Renal cortex interstitium (tissue), 11 donors: ENCODE measurements at regions not wholly inside any gene's neighbourhood (a gene's known extent, or its start where the extent isn't known, plus 50 kb on each side); places are given as distances from the start of the nearest gene placed in this dataset.

Experiments
- DNase-seq, 11 donors: peaks; one replicate each; pipeline ENCODE4 v3.0.0-alpha.2; 2013; ENCODE audit warnings: low read depth in 9 of 11, low spot score in 4 of 11; ENCODE audit errors: extremely low read depth in 1 of 11

DNA sequence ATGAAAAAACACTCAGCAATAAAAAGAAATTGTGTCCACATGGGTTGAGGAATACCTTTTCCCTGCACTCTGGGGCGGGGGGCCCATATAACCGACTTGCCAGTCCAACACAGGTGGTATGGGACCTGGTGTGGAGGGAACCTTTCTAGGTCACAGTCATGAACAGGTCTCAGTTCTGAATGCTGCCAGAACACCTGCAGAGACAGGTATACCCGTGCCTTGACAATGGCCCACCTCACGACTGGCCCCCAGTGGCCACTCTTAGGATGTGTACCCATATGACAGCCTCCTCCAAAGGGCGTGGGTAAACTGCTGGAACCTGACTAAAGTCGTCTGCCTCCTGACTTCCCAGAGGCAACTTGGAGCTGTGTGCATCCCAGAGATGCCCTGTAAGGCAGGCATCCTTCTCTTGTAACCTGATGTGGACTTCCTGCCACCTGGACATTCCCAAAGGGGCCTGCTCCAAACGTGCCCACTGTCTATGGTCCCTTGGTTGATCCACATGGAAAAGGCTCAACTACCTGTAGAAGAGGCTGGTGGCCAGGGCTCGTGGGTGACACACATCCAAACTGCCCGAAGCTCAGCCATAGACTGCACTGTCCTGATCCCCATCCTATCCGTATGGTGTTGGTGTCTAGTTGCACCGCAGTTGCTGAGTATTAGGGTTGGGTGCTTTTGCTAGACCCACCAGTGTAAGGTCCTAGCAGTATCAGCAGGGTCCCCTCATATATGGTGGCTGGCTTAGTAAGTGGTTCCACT lies 859.3 kb downstream of the BRD1 start:
- DNase-seq = no peak

- DNase-seq = no peak
These were observed 864.3 kb downstream of the BRD1 start for GRCh38 chr22:48963405-48963804.

DNA sequence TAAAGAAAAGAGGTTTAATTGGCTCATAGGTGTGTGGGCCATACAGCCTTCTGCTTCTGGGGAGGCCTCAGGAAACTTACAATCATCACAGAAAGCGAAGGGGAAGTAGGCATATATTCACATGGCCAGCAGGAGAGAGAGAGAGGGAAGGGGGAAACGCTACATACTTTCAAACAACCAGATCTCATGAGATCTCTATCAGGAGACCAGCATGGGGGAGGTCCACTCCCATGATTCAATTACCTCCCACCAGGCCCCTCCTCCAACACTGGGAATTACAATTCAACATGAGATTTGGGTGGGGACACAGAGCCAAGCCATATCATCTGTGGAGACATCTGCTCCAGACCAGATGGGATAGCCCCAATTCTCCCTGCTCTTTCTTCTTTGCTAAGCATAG lies 866.0 kb downstream of the BRD1 start:
- DNase-seq = no peak

- no peak for DNase-seq
These were observed 866.6 kb downstream of the BRD1 start for GRCh38 chr22:48960980-48961660.

- no peak for DNase-seq
These were observed 867.1 kb downstream of the BRD1 start for GRCh38 chr22:48960576-48960975.

GRCh38 chr22:48959496-48959895 lies 868.2 kb downstream of the BRD1 start:
- DNase-seq = no peak

DNA sequence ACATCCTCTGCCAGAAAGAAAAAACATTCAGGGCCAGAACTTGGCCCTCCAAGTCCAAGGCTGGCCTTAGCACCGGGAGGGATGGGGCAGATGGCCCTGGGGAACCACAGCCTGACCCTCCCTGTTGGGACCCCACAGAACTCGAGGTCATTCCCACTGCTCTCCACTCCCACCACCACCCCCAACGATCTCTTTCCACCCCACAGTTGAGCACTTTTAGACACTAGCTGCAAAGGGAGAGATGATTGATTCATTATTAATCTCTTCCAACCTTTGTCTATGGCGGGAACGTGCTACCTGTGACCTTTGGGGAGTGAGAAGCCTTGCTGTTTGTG lies 869.7 kb downstream of the BRD1 start:
- DNase-seq = no peak

DNA sequence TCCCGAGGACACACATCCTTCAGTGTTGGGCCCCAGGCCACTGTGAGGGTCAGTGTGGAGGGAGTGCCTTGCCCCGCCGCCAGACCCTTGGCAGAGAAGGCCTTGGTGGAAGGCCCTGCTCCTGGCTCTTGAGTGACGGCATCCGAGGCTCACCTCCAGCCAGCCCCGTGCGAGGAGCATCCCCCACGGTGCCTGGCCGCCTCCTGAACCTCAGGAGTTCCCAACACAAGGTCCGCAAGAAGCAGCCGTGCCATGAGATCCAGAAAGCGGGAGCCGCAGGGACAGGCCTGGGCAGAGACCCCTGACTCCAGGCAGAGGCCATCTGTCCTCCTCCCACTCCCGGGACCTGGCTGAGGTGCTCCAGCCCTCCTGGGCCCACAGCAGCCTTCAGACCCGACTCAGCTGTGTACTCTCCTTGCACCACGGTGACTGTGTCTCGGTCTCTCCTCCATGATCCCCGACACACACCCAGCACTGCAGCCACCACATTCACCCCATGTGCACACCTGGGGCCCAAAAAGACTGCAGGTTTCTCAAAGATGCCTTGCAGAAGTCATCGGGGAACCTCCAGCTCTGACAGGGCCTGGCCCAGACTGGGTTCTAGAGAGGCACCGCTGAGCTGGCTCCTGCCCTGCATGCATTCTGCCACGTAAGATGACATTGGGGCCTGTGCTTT lies 870.2 kb downstream of the BRD1 start:
- no peak for DNase-seq

- DNase-seq = no peak
These were observed 872.0 kb downstream of the BRD1 start for GRCh38 chr22:48955351-48956311.

DNA sequence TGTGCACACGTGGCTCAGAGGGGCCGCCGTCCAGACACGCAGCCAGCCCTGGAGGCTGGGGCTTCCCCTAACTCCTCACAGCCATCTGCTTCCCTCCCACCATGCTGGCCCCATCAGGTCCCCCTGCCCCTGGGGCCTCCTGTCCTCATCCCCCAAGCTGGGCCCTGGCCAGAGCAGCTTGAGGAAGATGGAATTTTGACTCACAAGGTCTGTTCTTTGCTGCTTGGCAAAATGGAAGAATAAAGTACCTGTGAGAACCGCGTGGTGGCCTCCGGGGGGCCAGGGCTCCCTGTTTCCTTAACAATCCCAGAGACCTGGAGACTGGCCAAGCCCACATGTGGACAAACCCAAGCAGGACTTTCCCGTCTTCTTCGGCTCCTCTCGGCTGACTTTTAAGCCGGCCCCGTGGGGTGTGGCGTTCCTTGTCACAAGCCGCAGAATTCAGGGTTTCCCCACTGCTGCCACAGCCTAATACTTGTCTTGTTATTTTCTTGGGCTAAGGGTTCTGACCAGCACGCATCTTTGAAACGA lies 872.8 kb downstream of the BRD1 start:
- no peak for DNase-seq

DNA sequence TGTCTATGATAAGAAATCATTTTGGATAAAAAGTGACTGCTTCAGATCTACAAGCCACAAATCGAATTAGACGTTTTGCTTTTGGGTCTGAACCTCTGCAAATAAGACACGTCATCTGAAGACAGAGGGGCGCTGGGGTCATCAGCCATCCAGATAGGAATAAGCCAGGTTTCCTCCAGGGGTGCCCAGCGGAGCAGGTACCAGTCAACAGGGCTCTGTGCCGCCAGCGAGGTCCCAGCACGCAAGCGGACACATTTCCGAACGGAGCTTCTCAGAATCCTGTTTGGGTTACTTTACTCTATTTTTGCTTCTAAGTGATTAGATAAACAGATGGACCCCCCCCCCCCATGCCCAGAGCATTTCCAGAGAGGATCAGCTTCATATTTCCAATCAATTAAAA lies 873.8 kb downstream of the BRD1 start:
- DNase-seq = no peak

DNA sequence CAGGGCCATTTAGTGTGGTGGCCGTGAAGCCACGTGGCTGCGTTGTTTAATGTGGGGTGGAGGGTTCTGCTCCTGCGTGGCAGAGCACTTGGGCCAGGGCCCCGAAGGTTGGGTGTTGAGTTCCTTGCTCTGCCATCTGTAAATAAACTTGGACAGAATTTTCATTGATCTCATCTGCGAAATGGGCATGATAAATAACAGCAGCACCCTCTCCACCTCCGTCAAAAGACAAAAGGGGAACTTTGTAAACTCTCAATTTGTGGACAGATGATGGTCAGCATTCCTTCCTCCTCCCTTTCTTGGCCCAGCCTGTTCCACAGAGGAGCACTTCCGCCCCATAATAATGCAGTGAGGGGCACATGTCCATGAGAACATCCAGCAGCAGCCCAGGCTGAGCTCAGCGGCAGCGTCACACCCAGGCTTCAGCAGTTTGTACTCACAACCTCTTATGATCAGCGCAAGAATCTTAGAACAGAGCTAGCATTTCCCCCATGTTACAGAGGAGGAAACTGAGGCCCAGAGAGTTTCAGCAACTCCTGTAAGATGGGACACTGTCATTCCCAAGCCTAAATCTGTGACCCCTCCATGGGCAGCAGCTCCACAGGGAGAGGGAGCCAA lies 874.5 kb downstream of the BRD1 start:
- DNase-seq = no peak

DNA sequence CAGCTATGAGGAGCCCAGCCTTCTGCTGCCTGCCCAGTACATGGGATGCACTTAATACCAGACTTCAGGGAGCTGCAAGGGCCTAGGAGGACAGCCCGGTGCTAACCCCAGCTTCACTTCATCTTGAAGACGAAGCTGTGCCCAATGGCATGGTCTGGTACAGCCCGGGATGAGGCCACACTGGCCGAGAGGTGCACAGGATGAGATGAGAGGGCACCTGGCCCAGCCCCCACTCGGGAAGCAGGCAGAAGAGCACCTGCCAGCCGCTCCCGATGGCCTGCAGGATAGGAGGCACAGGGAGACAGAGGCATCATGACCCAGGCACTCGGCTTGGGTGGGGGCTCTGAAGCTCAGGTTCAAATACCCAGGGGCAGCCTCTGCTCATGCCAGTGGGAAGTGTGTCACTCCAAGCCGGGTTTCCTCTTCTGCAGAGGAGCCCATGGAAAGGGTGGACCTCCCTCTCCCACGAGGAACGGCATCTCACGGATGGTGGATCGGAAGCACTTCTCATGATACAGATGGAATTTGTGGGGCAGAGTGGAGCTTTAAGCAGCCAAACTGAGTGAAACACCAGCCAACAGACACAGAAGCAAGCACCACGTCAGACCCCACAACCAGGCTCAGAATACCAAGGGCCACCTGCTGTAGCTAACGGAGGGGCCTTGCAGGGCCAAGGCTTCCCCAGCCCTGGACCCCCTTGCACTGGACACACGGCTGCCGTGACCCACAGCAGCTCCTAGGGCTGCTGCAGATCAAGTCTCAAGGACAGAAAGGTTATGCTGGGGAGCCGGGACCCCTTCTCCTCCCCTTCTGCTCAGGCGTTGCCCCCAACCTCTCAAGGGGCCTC lies 875.2 kb downstream of the BRD1 start:
- no peak for DNase-seq

DNA sequence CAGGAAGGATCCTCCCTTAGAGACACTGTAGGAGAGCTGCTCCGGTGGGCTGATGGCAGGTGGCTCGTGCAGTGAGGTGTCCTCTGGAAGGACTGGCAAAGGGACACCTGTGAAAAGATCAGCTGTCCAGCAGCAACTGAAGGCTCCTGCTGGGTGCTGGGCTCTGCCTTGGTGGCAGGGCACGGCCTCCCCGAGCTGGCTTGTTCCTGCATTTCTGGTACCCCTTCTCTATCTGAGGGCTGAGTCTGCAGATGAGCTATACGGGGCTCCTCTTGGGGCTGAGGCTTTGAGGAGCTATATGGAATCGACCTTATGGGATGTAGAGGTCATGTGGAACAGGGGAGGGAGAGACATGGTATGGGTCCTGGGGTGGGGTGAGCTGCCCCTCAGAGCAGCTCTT lies 875.8 kb downstream of the BRD1 start:
- no peak for DNase-seq

GRCh38 chr22:48950151-48950915 lies 877.3 kb downstream of the BRD1 start:
- no peak for DNase-seq

- DNase-seq = no peak
These were observed 878.1 kb downstream of the BRD1 start for GRCh38 chr22:48949375-48950149.
